ENCODE measurements at regions not wholly inside any gene's neighbourhood (a gene's known extent, or its start where the extent isn't known, plus 50 kb on each side); places are given as distances from the start of the nearest gene placed in this dataset.

GRCh38 chr12:24546661-24547060, 402.2 kb downstream of the BCAT1 start:
- TF ChIP-seq, protein P1, sequence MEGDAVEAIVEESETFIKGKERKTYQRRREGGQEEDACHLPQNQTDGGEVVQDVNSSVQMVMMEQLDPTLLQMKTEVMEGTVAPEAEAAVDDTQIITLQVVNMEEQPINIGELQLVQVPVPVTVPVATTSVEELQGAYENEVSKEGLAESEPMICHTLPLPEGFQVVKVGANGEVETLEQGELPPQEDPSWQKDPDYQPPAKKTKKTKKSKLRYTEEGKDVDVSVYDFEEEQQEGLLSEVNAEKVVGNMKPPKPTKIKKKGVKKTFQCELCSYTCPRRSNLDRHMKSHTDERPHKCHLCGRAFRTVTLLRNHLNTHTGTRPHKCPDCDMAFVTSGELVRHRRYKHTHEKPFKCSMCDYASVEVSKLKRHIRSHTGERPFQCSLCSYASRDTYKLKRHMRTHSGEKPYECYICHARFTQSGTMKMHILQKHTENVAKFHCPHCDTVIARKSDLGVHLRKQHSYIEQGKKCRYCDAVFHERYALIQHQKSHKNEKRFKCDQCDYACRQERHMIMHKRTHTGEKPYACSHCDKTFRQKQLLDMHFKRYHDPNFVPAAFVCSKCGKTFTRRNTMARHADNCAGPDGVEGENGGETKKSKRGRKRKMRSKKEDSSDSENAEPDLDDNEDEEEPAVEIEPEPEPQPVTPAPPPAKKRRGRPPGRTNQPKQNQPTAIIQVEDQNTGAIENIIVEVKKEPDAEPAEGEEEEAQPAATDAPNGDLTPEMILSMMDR (IDR thresholded peaks at IDR 0.05): no peak
- TF ChIP-seq POLR2A (IDR thresholded peaks at IDR 0.05): no peak
